BJ (cell line): ENCODE measurements at regions not wholly inside any gene's neighbourhood (a gene's known extent, or its start where the extent isn't known, plus 50 kb on each side); places are given as distances from the start of the nearest gene placed in this dataset.

ENCODE experiments used
- CTCF ChIA-PET: fragments of 350-600 bp; formaldehyde crosslinking; extraction: SDS; loops from one replicate; lab custom pipeline; 2021; ENCODE audit warnings: antibody characterized with exemption, inconsistent platforms; lab: Yijun Ruan, JAX
- POLR2A ChIA-PET: fragments of 300-600 bp; sonication (Branson Sonifier 250); formaldehyde crosslinking; extraction: SDS; loops from one replicate; lab custom pipeline; 2021; ENCODE audit warnings: antibody characterized with exemption; lab: Charles Lee
- DNase-seq: peaks from one replicate; pipeline ENCODE4 v3.0.0-alpha.2; 2011; ENCODE audit warnings: low read depth
- H3K27me3 ChIP-seq: 2 replicates; pipeline ENCODE4 v1.6.0; 2011; ENCODE audit warnings: low read length; ENCODE audit not compliant: control insufficient read depth, insufficient read depth
- H3K36me3 ChIP-seq: 2 replicates; pipeline ENCODE4 v1.5.1; 2011; ENCODE audit warnings: low read length; ENCODE audit not compliant: control insufficient read depth, insufficient read depth
- H3K4me3 ChIP-seq: 2 replicates; pipeline ENCODE4 v1.5.1; 2011; ENCODE audit warnings: low read depth, mild to moderate bottlenecking, control low read depth, low read length
- TF ChIP-seq, protein P1 (sequence below): IDR thresholded peaks from 2 replicates; pipeline ENCODE4 v1.5.1; 2011; ENCODE audit warnings: low read depth, mild to moderate bottlenecking, control low read depth, inconsistent platforms, low read length, moderate library complexity; ENCODE audit not compliant: insufficient read depth

DNA sequence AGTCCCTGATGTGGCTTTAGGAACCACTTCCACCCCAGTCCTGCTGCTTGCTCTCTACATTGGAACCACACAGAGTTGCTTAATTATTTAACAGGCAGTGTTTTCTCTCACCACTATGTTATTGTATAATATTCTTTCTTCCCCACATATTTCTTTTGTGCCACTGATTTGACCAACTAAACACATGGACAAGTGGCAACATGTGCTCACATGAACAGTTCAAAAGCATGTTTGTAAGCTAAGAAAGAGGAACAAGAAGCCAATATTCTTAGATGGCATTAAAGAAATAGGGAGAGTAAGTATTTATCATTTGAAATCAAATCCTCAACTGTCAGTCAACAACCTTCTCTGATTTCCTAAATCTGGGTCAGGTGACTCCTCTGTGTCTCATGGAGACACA, 409.6 kb downstream of the FBXO15 start:
- H3K4me3 ChIP-seq = no peak overlapping the region
- ChIA-PET CTCF (no interaction called here), POLR2A (no interaction called here)
- TF ChIP-seq, protein P1, sequence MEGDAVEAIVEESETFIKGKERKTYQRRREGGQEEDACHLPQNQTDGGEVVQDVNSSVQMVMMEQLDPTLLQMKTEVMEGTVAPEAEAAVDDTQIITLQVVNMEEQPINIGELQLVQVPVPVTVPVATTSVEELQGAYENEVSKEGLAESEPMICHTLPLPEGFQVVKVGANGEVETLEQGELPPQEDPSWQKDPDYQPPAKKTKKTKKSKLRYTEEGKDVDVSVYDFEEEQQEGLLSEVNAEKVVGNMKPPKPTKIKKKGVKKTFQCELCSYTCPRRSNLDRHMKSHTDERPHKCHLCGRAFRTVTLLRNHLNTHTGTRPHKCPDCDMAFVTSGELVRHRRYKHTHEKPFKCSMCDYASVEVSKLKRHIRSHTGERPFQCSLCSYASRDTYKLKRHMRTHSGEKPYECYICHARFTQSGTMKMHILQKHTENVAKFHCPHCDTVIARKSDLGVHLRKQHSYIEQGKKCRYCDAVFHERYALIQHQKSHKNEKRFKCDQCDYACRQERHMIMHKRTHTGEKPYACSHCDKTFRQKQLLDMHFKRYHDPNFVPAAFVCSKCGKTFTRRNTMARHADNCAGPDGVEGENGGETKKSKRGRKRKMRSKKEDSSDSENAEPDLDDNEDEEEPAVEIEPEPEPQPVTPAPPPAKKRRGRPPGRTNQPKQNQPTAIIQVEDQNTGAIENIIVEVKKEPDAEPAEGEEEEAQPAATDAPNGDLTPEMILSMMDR = no peak
- no peak for DNase-seq
- no peaks in the 10 kb centered on the region for H3K36me3 ChIP-seq
- H3K27me3 ChIP-seq = no peaks in the 10 kb centered on the region

DNA sequence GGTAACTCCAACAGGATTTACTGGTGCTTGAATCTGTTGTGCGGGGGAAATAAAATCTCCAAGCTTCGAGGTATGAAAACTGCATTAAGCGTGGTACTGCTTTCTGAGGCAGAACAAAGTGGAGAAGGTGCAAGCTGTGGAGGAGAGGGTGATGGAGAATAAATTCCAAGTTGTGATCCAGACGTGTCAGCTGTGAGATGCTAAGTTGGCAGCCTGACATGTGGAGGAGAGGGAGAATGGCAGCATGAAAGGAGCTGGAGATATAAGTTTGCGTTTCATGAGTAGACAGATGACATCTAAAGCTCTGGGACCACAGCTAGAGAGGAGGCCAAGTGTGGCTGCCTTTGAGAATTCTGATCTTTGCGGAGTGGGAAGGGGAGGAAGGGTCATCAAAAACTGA, 411.8 kb downstream of the FBXO15 start:
- CTCF ChIA-PET = interaction anchor here (1.0 kb wide), 1 partner anchor 57 kb away, joined by 3 read pairs; no protein-coding TSS in a partner anchor

DNA sequence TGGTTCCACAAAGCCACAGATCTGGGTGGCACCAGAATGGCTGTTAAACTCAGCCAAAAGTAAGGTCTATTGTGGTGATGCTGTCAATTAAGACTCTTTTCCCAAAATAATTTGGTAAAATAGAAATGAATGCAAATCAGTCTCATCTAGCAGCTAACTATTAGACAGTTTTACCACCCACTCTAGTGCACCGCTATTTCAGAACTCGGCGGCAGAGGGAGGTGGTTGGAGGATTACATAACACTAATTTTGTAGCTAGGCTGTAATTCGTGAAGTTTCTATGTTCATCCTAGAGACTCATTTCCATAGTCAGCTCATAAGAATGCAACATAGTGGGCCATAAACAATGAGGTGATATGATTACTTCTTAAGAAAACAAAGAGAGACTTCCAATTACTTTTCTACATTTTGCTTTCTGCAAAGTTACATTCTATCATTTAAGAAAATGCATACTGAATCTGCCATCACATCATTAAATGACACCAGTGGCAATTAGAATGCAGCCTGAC, 413.8 kb downstream of the FBXO15 start:
- Histone ChIP-seq H3K27me3 (no peaks in the 10 kb centered on the region), H3K36me3 (no peaks in the 10 kb centered on the region), H3K4me3 (no peak overlapping the region)
- ChIA-PET POLR2A (no interaction called here), CTCF (no interaction called here)
- DNase-seq = no peak
- TF ChIP-seq, protein P1 = no peak

More for the DNA sequence above, 411.8 kb downstream of the FBXO15 start:
- H3K27me3 ChIP-seq = no peaks in the 10 kb centered on the region
- no peaks in the 10 kb centered on the region for H3K36me3 ChIP-seq
- POLR2A ChIA-PET = no interaction called here
- TF ChIP-seq, protein P1 = no peak
- no peak for DNase-seq
- no peak overlapping the region for H3K4me3 ChIP-seq

DNA sequence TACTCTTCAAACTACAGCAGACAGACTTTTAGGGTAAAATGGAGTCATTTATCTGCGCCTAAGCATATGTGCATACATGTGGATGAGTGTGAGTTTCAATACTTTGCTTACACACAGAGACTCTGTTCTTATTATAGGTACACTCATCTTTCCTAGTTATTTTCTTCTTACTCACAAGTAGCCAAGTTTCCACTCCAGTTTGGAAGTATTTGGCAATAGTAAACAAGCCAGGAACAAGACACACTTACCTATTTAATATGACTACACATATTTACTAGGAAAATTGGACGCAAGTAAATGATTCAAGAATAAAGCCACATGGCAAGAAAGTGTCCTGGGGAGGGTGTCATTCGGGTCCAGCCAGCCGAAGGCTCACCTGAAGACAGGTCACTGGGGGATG, 414.3 kb downstream of the FBXO15 start:
- no peaks in the 10 kb centered on the region for H3K27me3 ChIP-seq
- ChIA-PET POLR2A (no interaction called here), CTCF (interaction anchor here (0.6 kb wide), 1 partner anchor 17 kb away, joined by 3 read pairs; no protein-coding TSS in a partner anchor)
- TF ChIP-seq, protein P1 = no peak
- DNase-seq = no peak
- H3K4me3 ChIP-seq = no peak overlapping the region
- H3K36me3 ChIP-seq = no peaks in the 10 kb centered on the region

DNA sequence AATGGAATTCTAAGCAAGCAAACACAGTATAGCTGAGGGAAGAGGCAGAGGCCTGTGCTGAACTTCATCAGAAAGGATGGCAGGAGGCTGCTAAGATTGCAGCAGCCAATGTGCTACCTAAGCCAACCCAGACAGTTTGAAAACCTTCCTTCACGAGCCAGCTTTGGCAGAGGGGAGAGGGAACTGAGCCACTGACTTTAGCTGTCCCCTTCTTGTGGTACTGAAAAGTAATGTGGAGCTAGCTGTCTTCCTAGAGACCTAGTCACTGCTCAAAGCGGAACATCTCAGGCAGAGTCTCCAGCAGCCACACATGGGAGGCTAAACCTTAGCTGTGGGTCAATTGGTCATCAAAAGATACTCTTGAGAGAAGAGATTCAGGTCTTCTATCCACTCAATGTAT, 419.0 kb downstream of the FBXO15 start:
- ChIA-PET CTCF (no interaction called here), POLR2A (no interaction called here)
- DNase-seq = no peak
- TF ChIP-seq, protein P1 = no peak
- Histone ChIP-seq H3K36me3 (no peaks in the 10 kb centered on the region), H3K27me3 (no peaks in the 10 kb centered on the region), H3K4me3 (no peak overlapping the region)
